GM12872 (cell line): ENCODE measurements at regions not wholly inside any gene's neighbourhood (a gene's known extent, or its start where the extent isn't known, plus 50 kb on each side); places are given as distances from the start of the nearest gene placed in this dataset.

Source experiments
- CTCF ChIP-seq: IDR thresholded peaks from 3 replicates; pipeline ENCODE4 v1.5.1; 2011; ENCODE audit warnings: low read depth, mild to moderate bottlenecking, low read length, moderate library complexity; ENCODE audit not compliant: insufficient read depth

DNA sequence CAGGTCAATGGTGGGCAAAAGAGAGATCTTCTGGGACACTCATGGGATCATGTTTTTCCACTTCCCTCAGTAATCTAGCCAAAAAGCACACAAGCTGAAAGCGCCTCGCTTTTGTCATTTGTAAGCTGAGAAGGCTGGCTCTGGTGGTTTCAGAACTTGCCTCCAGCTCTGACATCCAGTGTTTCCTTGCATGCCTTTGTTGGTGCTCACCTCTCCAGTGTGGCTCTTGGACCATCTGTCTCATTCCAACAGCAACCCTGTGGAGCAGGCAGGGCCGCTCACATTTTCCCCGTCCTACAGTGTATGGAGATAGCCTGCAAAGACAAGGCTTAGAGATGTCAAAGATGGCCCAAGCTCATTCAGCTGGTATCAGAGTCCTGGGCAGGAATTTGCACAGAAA, 160.8 kb upstream of the KLF4 start:
- no peak for TF ChIP-seq CTCF

GRCh38 chr9:107648153-107648715, 158.7 kb upstream of the KLF4 start:
- no peak for TF ChIP-seq CTCF

DNA sequence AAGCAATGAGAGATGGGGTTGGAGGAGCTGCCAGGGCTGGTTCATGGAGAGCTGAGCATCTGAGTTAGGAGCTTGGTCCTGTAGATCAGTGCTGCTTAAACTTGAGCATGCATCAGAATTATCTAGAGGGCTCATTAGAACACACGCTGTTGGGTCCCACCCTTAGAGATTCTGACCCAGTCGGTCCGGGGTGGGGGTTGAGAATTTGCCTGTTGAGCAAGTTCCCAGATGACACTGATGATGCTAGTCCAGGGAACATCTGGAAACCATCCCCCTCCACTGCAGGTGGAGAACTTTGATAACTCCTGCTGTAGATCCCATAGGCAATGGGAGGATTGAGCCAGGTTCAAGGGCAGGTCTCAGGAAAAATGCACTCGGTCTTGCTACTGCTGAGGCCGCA, 158.0 kb upstream of the KLF4 start:
- TF ChIP-seq CTCF = no peak

DNA sequence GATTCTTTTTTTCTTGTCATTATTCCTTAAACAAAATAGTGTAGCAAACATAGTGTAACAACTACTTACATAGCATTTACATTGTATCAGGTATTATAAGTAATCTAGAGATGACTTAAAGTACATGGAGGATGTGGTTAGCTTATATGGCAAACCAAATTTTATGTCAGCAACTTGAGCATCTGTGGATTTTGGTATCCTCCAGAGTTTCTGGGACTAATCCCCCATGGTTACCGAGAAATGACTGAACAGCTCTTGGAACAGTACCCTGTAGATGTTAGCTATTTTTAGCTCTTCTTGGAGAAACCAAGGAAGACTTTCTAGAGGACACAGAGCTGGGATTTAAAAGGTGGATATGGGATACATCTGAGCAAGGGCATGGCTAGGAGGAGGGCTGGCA, 157.6 kb upstream of the KLF4 start:
- no peak for TF ChIP-seq CTCF

GRCh38 chr9:107645464-107645833, 155.9 kb upstream of the KLF4 start:
- no peak for TF ChIP-seq CTCF

DNA sequence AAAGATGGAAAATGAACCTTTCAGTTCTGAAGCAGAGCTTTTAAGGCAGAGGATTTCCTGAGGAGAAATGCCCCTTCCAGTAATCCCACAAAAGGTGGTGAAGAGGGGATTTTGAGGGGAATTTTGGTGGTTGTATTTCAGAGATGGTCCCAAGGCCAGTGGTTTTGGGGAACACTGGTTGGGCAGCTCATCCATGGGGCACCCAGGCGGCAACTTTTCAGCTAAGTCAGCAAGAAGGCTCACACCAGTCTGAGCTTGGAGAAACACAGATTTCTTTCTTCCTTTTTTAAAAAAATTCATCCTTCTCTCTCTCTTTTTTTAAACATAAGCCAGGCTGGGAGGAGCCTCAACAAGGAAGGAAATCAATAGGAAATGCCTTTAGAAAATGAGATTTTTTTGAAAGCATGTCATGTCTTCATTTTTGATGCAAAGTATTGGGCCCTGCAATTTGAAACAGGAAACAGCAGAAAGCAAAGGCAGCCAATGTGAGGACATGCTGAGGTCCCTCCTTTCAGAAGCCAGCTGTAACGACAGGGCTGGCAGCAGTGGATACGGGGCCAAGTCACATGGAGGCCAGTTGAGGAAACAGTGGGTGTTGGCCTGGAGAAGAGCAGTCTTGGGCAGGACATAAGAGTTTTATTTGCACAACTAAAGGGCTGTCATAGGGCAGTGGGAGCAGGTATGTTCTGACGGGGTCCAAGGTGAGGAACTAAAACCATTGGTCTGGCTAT, 155.3 kb upstream of the KLF4 start:
- no peak for TF ChIP-seq CTCF

GRCh38 chr9:107639426-107639825, 149.9 kb upstream of the KLF4 start:
- no peak for TF ChIP-seq CTCF
